Left cardiac atrium (tissue), 4 donors: ENCODE measurements at regions not wholly inside any gene's neighbourhood (a gene's known extent, or its start where the extent isn't known, plus 50 kb on each side); places are given as distances from the start of the nearest gene placed in this dataset.

Experiments used
- ATAC-seq, 2 donors: fragments of 200-7000 bp; cut with Tn5 transposase; one replicate each; pipeline ENCODE4 v1.9.1; 2020; ENCODE audit warnings: mild to moderate bottlenecking in 2 of 2, moderate library complexity in 2 of 2
- DNase-seq: peaks from one replicate; pipeline ENCODE4 v3.0.0-alpha.2; 2020
- intact Hi-C, 2 donors: fragments of 100-400 bp; cut with DNase I; formaldehyde crosslinking; loops; one replicate each; pipeline versions ENCODE4 v1.14.1 to v1.15.1; 2022 to 2023
- donor health status: DM: no; HTN: yes; CAD: no.
- donor health status: DM: no; HTN: yes; CAD: no; lungs with severe emphysema.
- donor health status: DM: yes; HTN: yes; CAD: no.
- donor health status: Dilated cardiomyopathy.

DNA sequence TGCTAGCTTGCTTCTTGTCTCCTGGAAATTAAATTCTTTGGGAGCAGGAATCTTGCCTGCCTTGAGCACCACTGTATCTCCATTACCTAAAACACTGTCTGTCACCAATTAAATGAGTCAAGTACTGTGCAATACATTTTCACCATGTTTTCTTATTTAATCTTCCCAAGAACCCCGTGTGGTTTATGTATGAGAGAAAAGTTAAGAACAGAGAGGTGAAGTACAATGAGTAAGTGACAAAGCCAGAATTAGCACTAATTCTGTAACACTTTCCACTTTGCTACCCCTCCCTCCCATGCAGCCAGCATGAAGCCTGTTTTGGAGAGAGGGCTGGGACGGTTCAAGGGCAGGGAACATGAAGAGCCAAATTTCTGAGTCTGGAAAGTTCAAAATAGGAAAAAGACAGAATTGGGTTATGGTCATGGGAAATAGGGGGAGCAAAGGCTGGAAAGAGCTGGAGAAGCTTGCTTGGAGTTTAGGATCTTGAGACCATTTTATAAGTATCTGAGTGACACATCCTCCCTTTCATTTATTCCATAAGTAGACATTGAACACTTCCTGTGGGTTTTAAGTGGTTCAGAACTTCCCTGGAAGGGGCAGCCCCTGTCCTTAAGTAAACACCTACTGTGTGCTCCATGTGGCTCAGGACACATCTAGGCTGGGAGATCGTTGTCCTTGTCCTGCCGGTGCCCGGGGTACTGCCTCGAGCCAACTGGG, 60.5 kb upstream of the CHST1 start:
- intact Hi-C loops, result no loop called here
- DNase-seq (no peak), ATAC-seq (no peak)

DNA sequence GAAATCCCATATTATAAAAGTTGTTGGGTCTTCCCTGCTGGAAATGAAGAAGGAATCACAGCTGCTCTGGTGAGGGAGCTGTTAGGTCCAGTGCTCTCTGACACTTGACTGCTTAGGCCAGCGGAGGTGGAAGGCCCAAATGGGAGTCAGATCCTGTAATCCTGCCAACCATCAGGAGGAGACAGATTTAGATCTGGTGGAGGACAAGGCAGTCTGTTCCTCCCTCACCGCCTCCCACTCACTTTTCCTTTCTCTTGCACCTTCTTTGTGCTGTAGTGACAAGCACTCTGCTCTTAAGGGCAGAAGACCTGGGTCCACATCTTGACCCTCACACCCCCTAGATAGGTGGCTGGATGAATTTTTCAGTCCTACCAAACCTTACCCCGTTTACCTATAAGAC, 59.7 kb upstream of the CHST1 start:
- DNase-seq (no peak), ATAC-seq (no peak)
- intact Hi-C loops, result no loop called here

DNA sequence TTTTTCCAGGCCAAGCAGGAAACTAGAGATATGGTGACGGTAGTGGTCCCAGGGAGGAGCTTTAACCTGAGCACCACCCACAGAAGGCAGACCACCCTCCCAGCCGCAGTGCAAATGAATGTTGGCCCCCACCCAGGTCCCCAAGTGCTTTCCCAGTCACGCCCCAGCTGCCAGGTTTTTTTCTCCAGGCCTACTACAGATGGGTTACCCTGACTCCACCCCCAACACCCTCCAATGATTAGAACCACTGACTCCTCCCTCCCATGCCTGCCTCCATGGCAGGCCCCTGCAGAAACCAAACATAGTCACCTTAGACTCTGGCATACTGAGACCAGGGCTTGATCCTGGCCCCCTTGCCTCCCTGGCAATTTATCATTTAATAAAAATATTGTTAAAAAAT, 58.7 kb upstream of the CHST1 start:
- DNase-seq (peak; percentile 28), ATAC-seq (peak; percentile 40 to 71)
- intact Hi-C loops, result no loop called here

DNA sequence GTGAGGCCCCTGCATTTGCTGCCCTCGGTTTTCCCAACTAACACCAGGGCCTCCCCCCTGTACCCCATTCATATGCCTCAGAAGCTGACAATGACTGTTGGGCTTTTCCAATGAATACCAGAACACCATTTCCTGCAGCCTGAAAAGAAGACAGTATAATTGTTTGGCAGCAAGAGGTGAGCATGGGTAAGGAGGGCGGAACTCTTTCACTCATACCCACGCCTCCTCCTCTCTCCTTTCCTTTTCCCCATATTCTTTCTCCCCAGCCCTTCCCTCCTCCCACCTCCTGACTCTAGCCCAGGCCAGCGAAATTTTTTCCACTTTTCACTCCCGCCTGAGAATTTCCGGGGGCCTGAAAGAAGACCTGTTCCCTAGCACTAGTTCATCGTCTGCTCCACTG, 58.0 kb upstream of the CHST1 start:
- intact Hi-C loops, result no loop called here
- no peak for DNase-seq
- peak in 1 of 2 donors; percentile 55 for ATAC-seq

DNA sequence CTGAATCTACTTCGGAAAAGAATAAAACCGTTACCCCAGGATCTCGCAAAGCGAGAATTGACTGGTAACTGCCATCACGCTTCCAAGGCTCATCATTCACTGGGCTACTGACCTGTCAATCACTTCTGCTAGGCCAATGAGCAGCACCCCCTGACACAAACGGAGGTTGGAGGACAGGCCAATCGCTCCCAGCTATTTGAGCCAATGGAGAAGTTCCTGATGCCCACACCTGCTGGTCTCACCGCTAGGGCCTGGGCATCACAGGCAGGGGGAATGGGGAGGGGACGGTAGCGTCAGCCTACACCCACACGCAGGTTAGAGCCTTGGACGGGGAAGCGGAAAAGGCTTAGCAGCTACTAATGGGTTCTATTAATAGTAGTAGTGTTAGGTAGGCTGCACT, 56.7 kb upstream of the CHST1 start:
- ATAC-seq (no peak), DNase-seq (no peak)
- intact Hi-C loops, result no loop called here

DNA sequence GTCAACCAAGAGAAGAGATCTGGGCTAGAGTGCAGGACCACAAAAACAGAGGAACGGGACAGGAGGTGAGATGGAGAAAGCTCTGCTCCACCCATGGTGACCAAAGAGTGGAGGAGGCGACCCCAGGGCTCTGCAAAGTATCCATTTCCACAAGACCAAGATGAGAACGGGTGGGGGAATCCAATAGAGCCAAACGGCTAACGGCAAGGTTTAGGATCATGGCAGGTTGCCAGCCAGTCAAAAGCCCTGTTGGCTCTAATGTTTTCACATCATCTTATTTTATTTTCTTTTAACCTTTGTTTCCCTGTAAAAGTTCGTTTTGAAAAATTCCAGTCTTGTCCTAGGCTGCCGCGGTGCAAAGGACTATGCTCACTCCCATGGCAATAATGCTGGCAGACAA, 52.1 kb upstream of the CHST1 start:
- DNase-seq (no peak), ATAC-seq (no peak)
- intact Hi-C loops, result no loop called here

DNA sequence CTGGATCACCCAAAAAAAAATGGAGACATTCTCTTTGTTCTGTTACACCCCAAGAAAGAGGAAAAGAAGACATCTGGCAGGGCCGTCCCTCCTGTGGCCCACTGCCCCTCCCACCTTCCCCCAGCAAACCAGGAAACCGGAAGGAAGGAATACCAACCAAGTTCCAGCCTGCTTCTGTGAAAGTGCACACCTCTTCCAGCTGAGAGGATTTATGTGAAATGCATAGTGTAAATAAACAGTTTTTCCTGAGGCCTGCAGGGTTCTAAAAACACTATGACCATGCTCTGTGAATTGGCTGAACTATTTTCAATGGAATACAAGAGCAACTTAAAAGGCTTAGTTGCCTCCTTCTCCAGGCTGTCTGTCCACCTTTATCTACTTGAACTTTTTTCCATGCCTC, 50.0 kb upstream of the CHST1 start:
- DNase-seq (no peak), ATAC-seq (no peak)
- intact Hi-C loops, result no loop called here
